ENCODE measurements at regions not wholly inside any gene's neighbourhood (a gene's known extent, or its start where the extent isn't known, plus 50 kb on each side); places are given as distances from the start of the nearest gene placed in this dataset.

DNA sequence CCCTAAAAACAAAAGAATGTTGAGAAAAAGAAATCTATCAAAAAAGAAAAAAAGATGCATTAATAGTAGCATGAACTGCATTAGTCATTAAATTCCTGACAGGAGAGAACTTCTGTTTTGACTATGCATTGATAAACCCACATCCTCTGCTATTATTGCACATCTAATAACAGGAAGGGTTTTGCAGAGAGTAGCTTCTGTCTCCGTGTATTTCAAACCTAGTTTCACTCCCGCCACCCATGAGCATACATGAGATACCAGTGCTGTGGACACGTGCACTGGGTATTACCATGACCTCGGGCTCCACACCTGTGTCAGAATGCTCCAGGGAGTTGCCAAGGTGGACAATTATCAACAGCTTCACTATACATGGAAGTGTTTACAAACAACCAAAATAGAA lies 449.1 kb upstream of the SOX5 start:
- Histone ChIP-seq H3K9me3 (ENCODE audit: insufficient read depth, low read depth, low read length) (no peaks in the 10 kb centered on the region), H3K9ac (ENCODE audit: low read length) (no peak overlapping the region), H3K36me3 (ENCODE audit: insufficient read depth, low read length) (no peaks in the 10 kb centered on the region), H3K4me1 (ENCODE audit: insufficient read depth, low read length) (peaks cover 7% of the 10 kb centered on the region), H3K4me2 (ENCODE audit: low read length) (peak overlapping the region; percentile 48), H3K27ac (ENCODE audit: low read depth, low read length) (no peak overlapping the region), H3K27me3 (ENCODE audit: insufficient read depth, low read length) (no peaks in the 10 kb centered on the region), H4K20me1 (ENCODE audit: insufficient read depth, low read length) (no peaks in the 10 kb centered on the region), H3K4me3 (ENCODE audit: insufficient read depth, low read depth, low read length) (no peak overlapping the region), H2AFZ (ENCODE audit: low read depth, low read length) (no peak overlapping the region), H3K79me2 (ENCODE audit: insufficient read depth, low read length) (no peaks in the 10 kb centered on the region)
- Mint-ChIP-seq H3K27me3 (ENCODE audit: low read depth, unreplicated experiment) (no peaks in the 10 kb centered on the region), H3K4me1 (ENCODE audit: low read depth, unreplicated experiment) (no peaks in the 10 kb centered on the region), H3K4me3 (ENCODE audit: unreplicated experiment) (no peak overlapping the region), H3K36me3 (ENCODE audit: low read depth, unreplicated experiment) (no peaks in the 10 kb centered on the region), H3K9me3 (ENCODE audit: unreplicated experiment) (no peaks in the 10 kb centered on the region), H3K27ac (ENCODE audit: unreplicated experiment) (no peak overlapping the region)
- no peak for TF ChIP-seq EZH2 (IDR thresholded peaks at IDR 0.05; ENCODE audit: insufficient read depth, low read length)
- TF ChIP-seq, protein P1, sequence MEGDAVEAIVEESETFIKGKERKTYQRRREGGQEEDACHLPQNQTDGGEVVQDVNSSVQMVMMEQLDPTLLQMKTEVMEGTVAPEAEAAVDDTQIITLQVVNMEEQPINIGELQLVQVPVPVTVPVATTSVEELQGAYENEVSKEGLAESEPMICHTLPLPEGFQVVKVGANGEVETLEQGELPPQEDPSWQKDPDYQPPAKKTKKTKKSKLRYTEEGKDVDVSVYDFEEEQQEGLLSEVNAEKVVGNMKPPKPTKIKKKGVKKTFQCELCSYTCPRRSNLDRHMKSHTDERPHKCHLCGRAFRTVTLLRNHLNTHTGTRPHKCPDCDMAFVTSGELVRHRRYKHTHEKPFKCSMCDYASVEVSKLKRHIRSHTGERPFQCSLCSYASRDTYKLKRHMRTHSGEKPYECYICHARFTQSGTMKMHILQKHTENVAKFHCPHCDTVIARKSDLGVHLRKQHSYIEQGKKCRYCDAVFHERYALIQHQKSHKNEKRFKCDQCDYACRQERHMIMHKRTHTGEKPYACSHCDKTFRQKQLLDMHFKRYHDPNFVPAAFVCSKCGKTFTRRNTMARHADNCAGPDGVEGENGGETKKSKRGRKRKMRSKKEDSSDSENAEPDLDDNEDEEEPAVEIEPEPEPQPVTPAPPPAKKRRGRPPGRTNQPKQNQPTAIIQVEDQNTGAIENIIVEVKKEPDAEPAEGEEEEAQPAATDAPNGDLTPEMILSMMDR (IDR thresholded peaks at IDR 0.05; ENCODE audit: insufficient read depth, low read depth, low read length), result no peak
- FAIRE-seq, result no peak
- DNase-seq (ENCODE audit: low read depth), result no peak

DNA sequence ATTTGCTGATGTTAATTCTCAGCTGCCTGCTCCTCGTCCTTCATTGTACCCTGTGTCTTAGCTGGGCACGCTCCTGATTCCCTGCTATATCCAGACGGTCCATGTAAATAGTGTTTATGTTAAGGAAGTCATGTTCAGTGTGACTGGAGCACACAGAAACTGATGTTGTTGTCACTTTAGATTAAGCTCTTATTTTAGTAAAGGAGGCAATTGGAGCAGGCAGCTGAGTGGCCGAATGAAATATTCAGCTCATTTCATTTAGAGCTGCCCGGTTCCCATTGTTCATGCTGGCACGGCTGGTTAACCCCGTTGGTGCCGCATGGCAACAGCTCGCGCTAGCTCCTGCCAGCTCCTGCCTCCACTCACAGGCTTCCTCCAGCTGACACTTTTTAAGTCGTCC lies 446.8 kb upstream of the SOX5 start:
- no peak for FAIRE-seq

DNA sequence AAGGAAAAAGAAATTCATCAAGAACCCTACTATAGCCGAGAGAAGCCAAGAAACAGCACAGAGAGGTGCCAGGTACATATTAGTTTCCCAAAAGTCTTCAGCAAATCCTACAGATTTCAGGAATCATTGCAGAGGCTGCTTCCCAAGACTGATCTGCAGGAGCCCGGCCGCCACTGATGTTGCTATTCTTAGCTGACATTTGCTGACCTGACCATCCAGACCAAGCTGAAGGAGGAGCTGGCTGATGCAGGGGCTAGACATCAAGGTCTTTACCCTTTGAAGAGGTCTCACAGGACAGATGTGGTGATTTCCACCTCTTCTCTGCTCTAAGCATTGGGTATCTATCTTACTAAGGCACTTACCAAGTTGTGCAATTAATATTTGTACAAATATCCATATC lies 444.8 kb upstream of the SOX5 start:
- Mint-ChIP-seq H3K36me3 (ENCODE audit: low read depth, unreplicated experiment) (no peaks in the 10 kb centered on the region), H3K27me3 (ENCODE audit: low read depth, unreplicated experiment) (no peaks in the 10 kb centered on the region), H3K27ac (ENCODE audit: unreplicated experiment) (no peak overlapping the region), H3K4me1 (ENCODE audit: low read depth, unreplicated experiment) (no peaks in the 10 kb centered on the region), H3K9me3 (ENCODE audit: unreplicated experiment) (peaks cover 6% of the 10 kb centered on the region), H3K4me3 (ENCODE audit: unreplicated experiment) (no peak overlapping the region)
- FAIRE-seq (no peak), DNase-seq (ENCODE audit: low read depth) (no peak)
- TF ChIP-seq, protein P1 (IDR thresholded peaks at IDR 0.05; ENCODE audit: insufficient read depth, low read depth, low read length), result no peak
- TF ChIP-seq EZH2 (IDR thresholded peaks at IDR 0.05; ENCODE audit: insufficient read depth, low read length), result no peak
- Histone ChIP-seq H3K27me3 (ENCODE audit: insufficient read depth, low read length) (no peaks in the 10 kb centered on the region), H3K36me3 (ENCODE audit: insufficient read depth, low read length) (no peaks in the 10 kb centered on the region), H3K79me2 (ENCODE audit: insufficient read depth, low read length) (no peaks in the 10 kb centered on the region), H3K9ac (ENCODE audit: low read length) (no peak overlapping the region), H3K4me3 (ENCODE audit: insufficient read depth, low read depth, low read length) (no peak overlapping the region), H3K4me1 (ENCODE audit: insufficient read depth, low read length) (peaks cover 7% of the 10 kb centered on the region), H2AFZ (ENCODE audit: low read depth, low read length) (no peak overlapping the region), H3K4me2 (ENCODE audit: low read length) (no peak overlapping the region), H4K20me1 (ENCODE audit: insufficient read depth, low read length) (no peaks in the 10 kb centered on the region), H3K9me3 (ENCODE audit: insufficient read depth, low read depth, low read length) (no peaks in the 10 kb centered on the region), H3K27ac (ENCODE audit: low read depth, low read length) (no peak overlapping the region)

More for the DNA sequence above, 446.8 kb upstream of the SOX5 start:
- H3K4me3 Mint-ChIP-seq (ENCODE audit: unreplicated experiment), result no peak overlapping the region
- no peak overlapping the region for H3K27ac ChIP-seq (ENCODE audit: low read depth, low read length)
- H3K4me1 Mint-ChIP-seq (ENCODE audit: low read depth, unreplicated experiment), result no peaks in the 10 kb centered on the region
- H4K20me1 ChIP-seq (ENCODE audit: insufficient read depth, low read length), result no peaks in the 10 kb centered on the region
- no peaks in the 10 kb centered on the region for H3K27me3 ChIP-seq (ENCODE audit: insufficient read depth, low read length)
- peaks cover 2% of the 10 kb centered on the region for H3K9me3 Mint-ChIP-seq (ENCODE audit: unreplicated experiment)
- TF ChIP-seq, protein P1 (IDR thresholded peaks at IDR 0.05; ENCODE audit: insufficient read depth, low read depth, low read length), result no peak
- no peak for TF ChIP-seq EZH2 (IDR thresholded peaks at IDR 0.05; ENCODE audit: insufficient read depth, low read length)
- H2AFZ ChIP-seq (ENCODE audit: low read depth, low read length), result peak overlapping the region; percentile 57
- H3K79me2 ChIP-seq (ENCODE audit: insufficient read depth, low read length), result no peaks in the 10 kb centered on the region
- H3K27ac Mint-ChIP-seq (ENCODE audit: unreplicated experiment), result no peak overlapping the region
- no peak overlapping the region for H3K4me3 ChIP-seq (ENCODE audit: insufficient read depth, low read depth, low read length)
- no peaks in the 10 kb centered on the region for H3K36me3 ChIP-seq (ENCODE audit: insufficient read depth, low read length)
- no peak for DNase-seq (ENCODE audit: low read depth)
- H3K4me1 ChIP-seq (ENCODE audit: insufficient read depth, low read length), result peaks cover 7% of the 10 kb centered on the region
- H3K36me3 Mint-ChIP-seq (ENCODE audit: low read depth, unreplicated experiment), result no peaks in the 10 kb centered on the region
- H3K9ac ChIP-seq (ENCODE audit: low read length), result no peak overlapping the region
- H3K4me2 ChIP-seq (ENCODE audit: low read length), result peak overlapping the region; percentile 2
- no peaks in the 10 kb centered on the region for H3K27me3 Mint-ChIP-seq (ENCODE audit: low read depth, unreplicated experiment)
- no peaks in the 10 kb centered on the region for H3K9me3 ChIP-seq (ENCODE audit: insufficient read depth, low read depth, low read length)
